Endothelial cell of umbilical vein (primary cell): ENCODE measurements at regions not wholly inside any gene's neighbourhood (a gene's known extent, or its start where the extent isn't known, plus 50 kb on each side); places are given as distances from the start of the nearest gene placed in this dataset.

Experiments
- BruUV-seq: library from RNA; stranded (reverse); fragments of 400-500 nt; replicated peaks from 2 replicates; lab custom pipeline; 2021; lab: Mats Ljungman, UMichigan
- CTCF ChIA-PET: fragments of 300-600, 350-600 bp; sonication (Branson Sonifier 250); formaldehyde crosslinking; loops from one replicate; lab custom pipeline; 2021; ENCODE audit warnings: antibody characterized with exemption, inconsistent platforms; lab: Charles Lee
- POLR2A ChIA-PET: fragments of 300-600, 350-600 bp; sonication (Branson Sonifier 250); formaldehyde crosslinking; loops from one replicate; lab custom pipeline; 2021; ENCODE audit warnings: antibody characterized with exemption, inconsistent platforms; lab: Charles Lee
- DNase-seq: peaks from one replicate; pipeline ENCODE4 v3.0.0-alpha.2; 2011; ENCODE audit warnings: low read depth, low spot score
- FAIRE-seq: peaks from 2 replicates; lab custom pipeline; 2011; peaks lifted over from hg19 to GRCh38; lab: Jason Lieb, UNC
- H2AFZ ChIP-seq: 2 replicates; pipeline ENCODE4 v1.6.0; 2012; ENCODE audit warnings: low read depth, low read length, control low read depth, inconsistent platforms
- H3K27ac ChIP-seq: 2 replicates; pipeline ENCODE4 v1.5.1; 2011; ENCODE audit warnings: low read depth, mild to moderate bottlenecking, control low read depth, low read length, moderate library complexity; ENCODE audit not compliant: insufficient read depth
- H3K27me3 ChIP-seq, 2 experiments: 2 replicates each; pipeline versions ENCODE4 v1.6.0 to v1.6.1; 2011; ENCODE audit warnings: low read length in 2 of 2, mixed read lengths in 1 of 2; ENCODE audit not compliant: control insufficient read depth in 2 of 2, insufficient read depth in 2 of 2
- H3K36me3 ChIP-seq, 2 experiments: 2 replicates in 1 of 2; 3 replicates in 1 of 2; pipeline ENCODE4 v1.5.1; 2011; ENCODE audit warnings: low read length in 2 of 2, mild to moderate bottlenecking in 1 of 2, moderate library complexity in 1 of 2; ENCODE audit not compliant: control insufficient read depth in 2 of 2, insufficient read depth in 2 of 2; ENCODE audit errors: extremely low read depth in 1 of 2
- H3K4me1 ChIP-seq: 3 replicates; pipeline ENCODE4 v1.5.1; 2011; ENCODE audit warnings: mild to moderate bottlenecking, low read length; ENCODE audit not compliant: control insufficient read depth, insufficient read depth; ENCODE audit errors: extremely low read depth
- H3K4me2 ChIP-seq: 2 replicates; pipeline ENCODE4 v1.6.1; 2011; ENCODE audit warnings: low read length, control low read depth, mixed read lengths; ENCODE audit not compliant: insufficient read depth
- H3K4me3 ChIP-seq, 3 experiments: fragments of 200-600 bp in 1 of 3; sonication (generic), shearing (Covaris generic) in 1 of 3; replicated peaks in 1 of 3; 2 replicates each; pipeline ENCODE4 v1.5.1; 2011 to 2016; ENCODE audit warnings: control low read depth in 3 of 3, low read length in 3 of 3, mild to moderate bottlenecking in 2 of 3, inconsistent platforms in 1 of 3, low read depth in 1 of 3, moderate library complexity in 1 of 3; ENCODE audit not compliant: insufficient read depth in 1 of 3
- H3K79me2 ChIP-seq: 2 replicates; pipeline ENCODE4 v1.6.0; 2012; ENCODE audit warnings: low read length, inconsistent platforms; ENCODE audit not compliant: control insufficient read depth, insufficient read depth
- H3K9ac ChIP-seq: replicated peaks from 2 replicates; pipeline ENCODE3; 2011; ENCODE audit warnings: low read length, control low read depth; ENCODE audit not compliant: insufficient read depth; ENCODE audit errors: extremely low read depth
- H3K9me1 ChIP-seq: replicated peaks from 3 replicates; pipeline ENCODE4 v1.6.0; 2011; ENCODE audit warnings: mild to moderate bottlenecking, low read length; ENCODE audit not compliant: control insufficient read depth, insufficient read depth; ENCODE audit errors: extremely low read depth
- H3K9me3 ChIP-seq: replicated peaks from 2 replicates; pipeline ENCODE4 v1.5.1; 2012; ENCODE audit warnings: low read length, inconsistent platforms; ENCODE audit not compliant: control insufficient read depth, insufficient read depth
- H4K20me1 ChIP-seq: replicated peaks from 2 replicates; pipeline ENCODE3; 2011; ENCODE audit warnings: mild to moderate bottlenecking, low read length; ENCODE audit not compliant: control insufficient read depth, insufficient read depth; ENCODE audit errors: extremely low read depth
- CTCF ChIP-seq, 2 donors: IDR thresholded peaks; 1 replicate in 1 of 2; 2 replicates in 1 of 2; pipeline ENCODE4 v1.5.1; 2011; ENCODE audit warnings: low read length in 2 of 2, mild to moderate bottlenecking in 2 of 2, moderate library complexity in 2 of 2, control low read depth in 1 of 2, inconsistent platforms in 1 of 2, low read depth in 1 of 2; ENCODE audit not compliant: insufficient read depth in 1 of 2; ENCODE audit errors: extremely low read depth in 1 of 2
- EZH2 ChIP-seq: IDR thresholded peaks from 2 replicates; pipeline ENCODE4 v1.6.1; 2012; ENCODE audit warnings: borderline replicate concordance, low read depth, mild to moderate bottlenecking, moderate library complexity, low read length, inconsistent platforms; ENCODE audit not compliant: severe bottlenecking
- FOS ChIP-seq: IDR thresholded peaks from 2 replicates; pipeline ENCODE4 v1.6.1; 2011; ENCODE audit warnings: mild to moderate bottlenecking, low read length, moderate library complexity, borderline replicate concordance; ENCODE audit not compliant: insufficient read depth
- GATA2 ChIP-seq: IDR thresholded peaks from 2 replicates; pipeline ENCODE4 v1.7.0; 2011; ENCODE audit warnings: low read depth, mild to moderate bottlenecking, moderate library complexity, mixed read lengths, low read length; ENCODE audit not compliant: insufficient read length, insufficient read depth
- JUN ChIP-seq: IDR thresholded peaks from 2 replicates; pipeline ENCODE4 v1.6.1; 2011; ENCODE audit warnings: borderline replicate concordance, low read depth; ENCODE audit not compliant: insufficient read length, insufficient read depth
- MAX ChIP-seq: IDR thresholded peaks from 2 replicates; pipeline ENCODE4 v1.6.1; 2011; ENCODE audit not compliant: insufficient read depth, insufficient read length
- MYC ChIP-seq: IDR thresholded peaks from one replicate; pipeline ENCODE4 v1.6.1; 2011; ENCODE audit warnings: mild to moderate bottlenecking, low read depth, low read length
- POLR2A ChIP-seq: IDR thresholded peaks from 2 replicates; pipeline ENCODE4 v1.6.1; 2012; ENCODE audit warnings: low read depth, mild to moderate bottlenecking, control low read depth, low read length
- POLR2AphosphoS5 ChIP-seq: IDR thresholded peaks from 2 replicates; pipeline ENCODE4 v1.6.1; 2012; ENCODE audit warnings: low read depth, mild to moderate bottlenecking, control low read depth, low read length, moderate library complexity; ENCODE audit not compliant: insufficient read depth
- dilution Hi-C: fragments of 300-500 bp; cut with MboI; formaldehyde crosslinking; loops from one replicate; pipeline ENCODE4 v1.15.0; 2019; ENCODE audit warnings: low sequenced_read_pairs; ENCODE audit not compliant: extremely low pct_ligation_motif_present
- intact Hi-C: fragments of 100-400 bp; cut with micrococcal nuclease; formaldehyde crosslinking; loops from one replicate; pipeline ENCODE4 v1.10.0; 2022

- H3K27ac ChIP-seq = no peak overlapping the region
- no peaks in the 10 kb centered on the region for H3K36me3 ChIP-seq
- no peaks in the 10 kb centered on the region for H3K9me1 ChIP-seq
- H2AFZ ChIP-seq = no peak overlapping the region
- DNase-seq (no peak), FAIRE-seq (no peak)
- dilution Hi-C loops = no loop called here
- ChIA-PET CTCF (no interaction called here), POLR2A (no interaction called here)
- BruUV-seq = no TSS peak
- no peak overlapping the region for H3K4me3 ChIP-seq
- H3K4me2 ChIP-seq = no peak overlapping the region
- peaks cover 8 to 21% of the 10 kb centered on the region in 2 experiments for H3K27me3 ChIP-seq
- H3K9ac ChIP-seq = no peak overlapping the region
- no peaks in the 10 kb centered on the region for H3K9me3 ChIP-seq
- no peaks in the 10 kb centered on the region for H3K79me2 ChIP-seq
- intact Hi-C loops = no loop called here
- H4K20me1 ChIP-seq = no peaks in the 10 kb centered on the region
- H3K4me1 ChIP-seq = no peaks in the 10 kb centered on the region
- no peak for TF ChIP-seq JUN
- no peak for TF ChIP-seq CTCF (IDR thresholded peaks at IDR 0.05; ENCODE audit: extremely low read depth in 1 of 2, insufficient read depth in 1 of 2, low read depth in 1 of 2, low read length in 2 of 2)
- TF ChIP-seq MYC = no peak
- no peak for TF ChIP-seq GATA2
- no peak for TF ChIP-seq EZH2
- TF ChIP-seq POLR2AphosphoS5 = no peak
- TF ChIP-seq MAX = no peak
- no peak for TF ChIP-seq FOS
- no peak for TF ChIP-seq POLR2A
Observed at GRCh38 chr10:31595992-31596391, 277.0 kb downstream of the ZEB1 start.
